Calu3 (cell line): ENCODE measurements at regions not wholly inside any gene's neighbourhood (a gene's known extent, or its start where the extent isn't known, plus 50 kb on each side); places are given as distances from the start of the nearest gene placed in this dataset.

ENCODE experiments used
- BruUV-seq: library from RNA; stranded (reverse); fragments of 400-500 nt; replicated peaks from 2 replicates; lab custom pipeline; 2021; lab: Mats Ljungman, UMichigan
- CTCF ChIA-PET: fragments of 300-600 bp; sonication (Branson Sonifier 250); formaldehyde crosslinking; loops from one replicate; lab custom pipeline; 2022; ENCODE audit warnings: antibody characterized with exemption; lab: Charles Lee
- DNase-seq: peaks from one replicate; pipeline ENCODE4 v3.0.0; 2022
- H3K27ac Mint-ChIP-seq: one replicate; pipeline ENCODE4 v1.8.0; 2022; ENCODE audit warnings: mixed read lengths; ENCODE audit not compliant: unreplicated experiment
- H3K27me3 Mint-ChIP-seq: one replicate; pipeline ENCODE4 v1.8.0; 2022; ENCODE audit warnings: mixed read lengths; ENCODE audit not compliant: unreplicated experiment
- H3K36me3 Mint-ChIP-seq: one replicate; pipeline ENCODE4 v1.8.0; 2022; ENCODE audit warnings: mild to moderate bottlenecking, moderate library complexity, mixed read lengths; ENCODE audit not compliant: insufficient read depth, unreplicated experiment
- H3K4me1 Mint-ChIP-seq: one replicate; pipeline ENCODE4 v1.8.0; 2022; ENCODE audit warnings: mild to moderate bottlenecking, low read depth, mixed read lengths; ENCODE audit not compliant: unreplicated experiment
- H3K4me3 Mint-ChIP-seq: one replicate; pipeline ENCODE4 v1.8.0; 2022; ENCODE audit warnings: mild to moderate bottlenecking, low read depth, moderate library complexity, mixed read lengths; ENCODE audit not compliant: unreplicated experiment
- H3K9me3 Mint-ChIP-seq: one replicate; pipeline ENCODE4 v1.8.0; 2022; ENCODE audit warnings: low read depth, mixed read lengths; ENCODE audit not compliant: unreplicated experiment
- CTCF ChIP-seq: fragments of 200-600 bp; IDR thresholded peaks from one replicate; pipeline ENCODE4 v1.8.0; 2022; ENCODE audit warnings: antibody characterized with exemption; ENCODE audit not compliant: unreplicated experiment
- intact Hi-C: fragments of 100-400 bp; cut with micrococcal nuclease; formaldehyde crosslinking; loops from one replicate; pipeline ENCODE4 v1.10.0; 2022; ENCODE audit not compliant: unreplicated experiment

GRCh38 chr1:170789063-170789462 is 125.1 kb downstream of the PRRX1 start:
- peaks cover 6% of the 10 kb centered on the region for H3K9me3 Mint-ChIP-seq
- no peak for DNase-seq
- BruUV-seq: no TSS peak
- CTCF ChIA-PET: no interaction called here
- no peaks in the 10 kb centered on the region for H3K36me3 Mint-ChIP-seq
- TF ChIP-seq CTCF: no peak
- no peak overlapping the region for H3K27ac Mint-ChIP-seq
- intact Hi-C loops: no loop called here
- no peak overlapping the region for H3K4me3 Mint-ChIP-seq
- no peaks in the 10 kb centered on the region for H3K27me3 Mint-ChIP-seq
- no peaks in the 10 kb centered on the region for H3K4me1 Mint-ChIP-seq

GRCh38 chr1:170790175-170790574 is 126.2 kb downstream of the PRRX1 start:
- no peak overlapping the region for H3K4me3 Mint-ChIP-seq
- no peaks in the 10 kb centered on the region for H3K4me1 Mint-ChIP-seq
- TF ChIP-seq CTCF: no peak
- H3K36me3 Mint-ChIP-seq: no peaks in the 10 kb centered on the region
- H3K27me3 Mint-ChIP-seq: no peaks in the 10 kb centered on the region
- intact Hi-C loops: loop anchor here (5.0 kb wide), 1 partner anchor 92 kb away; no protein-coding TSS in a partner anchor
- no TSS peak for BruUV-seq
- no peak for DNase-seq
- H3K27ac Mint-ChIP-seq: no peak overlapping the region
- peaks cover 6% of the 10 kb centered on the region for H3K9me3 Mint-ChIP-seq
- CTCF ChIA-PET: no interaction called here

- no peaks in the 10 kb centered on the region for H3K4me1 Mint-ChIP-seq
- H3K9me3 Mint-ChIP-seq: peaks cover 6% of the 10 kb centered on the region
- BruUV-seq: no TSS peak
- no peaks in the 10 kb centered on the region for H3K27me3 Mint-ChIP-seq
- H3K4me3 Mint-ChIP-seq: no peak overlapping the region
- no peak for TF ChIP-seq CTCF
- intact Hi-C loops: loop anchor here (5.0 kb wide), 1 partner anchor 92 kb away; no protein-coding TSS in a partner anchor
- no peak for DNase-seq
- CTCF ChIA-PET: no interaction called here
- H3K36me3 Mint-ChIP-seq: no peaks in the 10 kb centered on the region
- H3K27ac Mint-ChIP-seq: no peak overlapping the region
Observed at GRCh38 chr1:170790651-170791071, 126.7 kb downstream of the PRRX1 start.

GRCh38 chr1:170791941-170792340 is 128.0 kb downstream of the PRRX1 start:
- intact Hi-C loops: loop anchor here (5.0 kb wide), 1 partner anchor 90 kb away; no protein-coding TSS in a partner anchor
- no peak for TF ChIP-seq CTCF
- BruUV-seq: no TSS peak

More at GRCh38 chr1:170791941-170792340, 128.0 kb downstream of the PRRX1 start:
- Mint-ChIP-seq H3K4me1 (no peaks in the 10 kb centered on the region), H3K4me3 (no peak overlapping the region), H3K36me3 (no peaks in the 10 kb centered on the region), H3K27me3 (no peaks in the 10 kb centered on the region), H3K27ac (no peak overlapping the region), H3K9me3 (peaks cover 4% of the 10 kb centered on the region)
- DNase-seq: no peak
- CTCF ChIA-PET: interaction anchor here (0.7 kb wide), 1 partner anchor 876 kb away, joined by 3 read pairs; no protein-coding TSS in a partner anchor
